ENCODE measurements at regions not wholly inside any gene's neighbourhood (a gene's known extent, or its start where the extent isn't known, plus 50 kb on each side); places are given as distances from the start of the nearest gene placed in this dataset.

DNA sequence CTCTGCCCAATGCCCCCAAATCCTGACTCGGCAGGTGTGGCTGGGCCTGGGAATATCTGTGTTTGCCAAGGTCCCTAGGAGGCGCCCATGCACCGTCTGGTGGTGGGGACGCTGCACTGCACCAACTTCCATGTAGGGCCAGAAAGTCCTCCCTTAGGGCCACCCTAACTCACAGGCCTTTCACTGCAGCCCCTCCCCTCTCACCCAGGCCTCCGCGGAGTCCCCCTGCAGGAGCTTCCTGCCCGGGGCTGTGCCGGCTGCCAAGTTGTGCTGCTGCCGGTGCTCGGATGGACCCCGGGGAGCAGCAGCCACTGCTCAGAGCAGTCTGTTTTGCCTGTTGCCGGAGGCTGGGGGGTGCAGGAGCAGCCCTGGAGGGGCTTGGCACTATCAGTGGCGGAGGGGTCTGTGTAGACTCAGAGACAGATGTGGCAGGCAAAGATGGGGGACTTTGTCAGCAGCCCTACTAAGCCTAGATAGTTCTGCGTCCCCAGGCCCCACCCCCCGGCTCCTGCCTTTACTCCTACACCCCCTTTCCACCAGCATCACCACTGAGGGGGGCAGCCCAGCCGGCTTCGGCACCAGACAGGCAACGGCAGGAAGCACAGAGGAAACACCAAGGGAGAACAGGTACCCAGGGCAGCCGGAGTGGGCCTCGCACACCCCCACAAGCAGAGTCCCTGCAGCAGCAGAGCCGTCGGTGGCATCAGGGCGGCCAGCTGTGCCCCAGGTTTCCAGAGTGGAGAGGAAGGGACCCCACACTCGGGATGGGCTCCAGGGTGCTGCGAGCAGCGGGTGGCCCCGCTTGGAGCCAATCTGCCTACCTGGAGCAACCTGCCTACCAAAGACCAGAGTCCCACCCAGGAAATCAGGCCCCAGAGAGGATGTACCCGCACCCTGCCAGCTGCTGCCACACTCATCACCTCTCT lies 124.3 kb downstream of the TRIM29 start:
- DNase-seq (ENCODE audit: low read depth): peak; percentile 5

DNA sequence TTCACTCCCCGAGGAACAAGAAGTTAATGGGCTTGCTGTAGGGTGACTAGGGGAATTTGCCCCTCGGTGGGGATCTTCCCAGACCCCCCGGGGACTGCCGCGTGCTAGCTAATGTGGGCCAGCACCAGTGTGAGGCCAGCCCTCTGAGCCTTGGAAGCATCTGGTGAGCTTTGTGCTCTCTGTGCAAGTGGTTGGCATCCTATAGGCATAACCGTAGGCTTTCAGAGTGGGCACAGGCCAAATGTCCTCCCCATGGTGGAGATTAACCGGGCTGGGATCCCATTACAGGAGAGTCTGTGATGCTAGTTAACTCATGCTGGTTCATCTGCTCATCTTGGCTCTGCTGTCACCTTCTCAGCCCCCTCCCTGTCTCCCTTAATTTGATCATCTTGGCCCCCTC lies 125.7 kb downstream of the TRIM29 start:
- DNase-seq (ENCODE audit: low read depth): no peak

- no peak for DNase-seq (ENCODE audit: low read depth)
Measured at GRCh38 chr11:120011836-120012235, 126.1 kb downstream of the TRIM29 start.

DNA sequence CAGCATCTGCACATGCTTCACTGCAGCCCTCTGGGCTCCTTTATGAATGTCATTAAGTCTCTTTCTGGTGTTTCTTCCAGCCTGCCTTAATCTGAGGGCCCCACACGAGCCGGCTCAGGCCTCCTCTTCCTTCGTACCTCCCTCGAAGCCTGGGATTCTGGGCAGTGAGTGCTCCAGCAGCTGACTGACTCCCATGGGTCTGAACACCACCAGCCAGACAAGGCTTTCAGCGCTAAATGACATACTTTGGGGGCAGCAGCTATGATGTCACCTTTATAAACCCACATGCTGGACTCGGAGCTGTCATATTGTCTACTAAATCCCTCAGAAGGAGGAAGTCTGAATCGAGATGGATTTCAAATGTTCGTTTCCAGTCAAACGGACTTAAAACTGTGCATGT lies 127.1 kb downstream of the TRIM29 start:
- no peak for DNase-seq (ENCODE audit: low read depth)

DNA sequence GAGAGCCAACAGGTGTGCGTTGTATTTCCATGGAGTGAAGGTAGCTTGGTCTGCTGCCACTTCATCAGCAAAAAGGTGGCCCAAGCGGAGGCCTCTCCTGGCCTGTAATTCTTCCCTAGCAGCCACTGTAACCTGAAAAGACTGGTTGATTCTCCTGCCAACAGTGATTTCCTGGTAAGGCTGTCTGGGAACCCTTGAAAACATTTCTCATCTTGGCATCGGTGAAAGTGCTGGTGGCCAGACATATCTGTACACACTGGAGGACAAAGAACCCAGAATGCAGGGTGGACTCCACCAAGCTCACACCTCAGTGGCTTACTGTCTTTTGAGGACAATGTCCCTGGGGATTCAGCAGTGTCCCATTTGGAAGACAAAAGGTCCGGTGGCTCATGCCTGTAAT lies 128.0 kb downstream of the TRIM29 start:
- DNase-seq (ENCODE audit: low read depth): no peak

GRCh38 chr11:120007144-120007543 lies 130.8 kb downstream of the TRIM29 start:
- DNase-seq (ENCODE audit: low read depth): no peak

- no peak for DNase-seq (ENCODE audit: low read depth)
Measured at GRCh38 chr11:120004723-120005122, 133.2 kb downstream of the TRIM29 start.

- DNase-seq (ENCODE audit: low read depth): no peak
Measured at GRCh38 chr11:120001178-120002090, 136.5 kb downstream of the TRIM29 start.

DNA sequence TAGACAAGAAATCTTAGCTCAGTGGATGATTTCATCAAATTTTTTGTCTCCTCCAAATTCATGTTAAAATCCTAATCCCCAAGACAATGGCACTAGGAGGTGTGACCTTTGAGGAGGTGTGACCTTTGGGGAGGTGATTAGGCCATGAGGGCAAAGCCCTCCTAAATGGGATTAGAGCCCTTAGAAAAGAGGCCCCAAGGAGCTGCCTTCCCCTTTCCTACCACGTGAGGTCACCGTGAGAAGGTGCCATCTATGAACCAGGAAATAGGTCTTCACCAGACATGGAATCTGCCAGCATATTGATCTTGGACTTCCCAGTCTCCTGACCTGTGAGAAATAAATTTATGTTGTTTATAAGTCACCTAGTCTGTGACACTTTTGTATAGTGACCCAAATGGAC lies 138.7 kb downstream of the TRIM29 start:
- no peak for DNase-seq (ENCODE audit: low read depth)

DNA sequence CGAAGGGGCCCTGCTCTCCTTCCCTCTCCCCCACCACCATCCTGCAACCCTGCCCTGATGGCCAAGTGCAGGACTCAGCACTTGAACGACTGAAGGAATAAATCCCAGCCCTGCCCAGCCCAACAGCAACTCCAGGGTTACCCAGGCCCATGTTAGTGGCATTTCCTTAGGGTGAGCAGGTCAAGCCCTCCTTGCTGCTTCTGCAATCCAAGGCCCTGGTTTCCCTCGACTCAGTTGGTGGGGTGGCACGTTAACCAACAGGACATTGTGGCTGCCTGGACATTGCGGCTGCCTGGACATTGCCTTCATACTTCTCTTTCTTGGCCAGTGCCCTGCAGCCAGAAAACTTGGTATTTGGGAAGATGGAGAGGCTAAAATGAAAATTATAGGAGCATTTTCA lies 141.4 kb downstream of the TRIM29 start:
- DNase-seq (ENCODE audit: low read depth): no peak

DNA sequence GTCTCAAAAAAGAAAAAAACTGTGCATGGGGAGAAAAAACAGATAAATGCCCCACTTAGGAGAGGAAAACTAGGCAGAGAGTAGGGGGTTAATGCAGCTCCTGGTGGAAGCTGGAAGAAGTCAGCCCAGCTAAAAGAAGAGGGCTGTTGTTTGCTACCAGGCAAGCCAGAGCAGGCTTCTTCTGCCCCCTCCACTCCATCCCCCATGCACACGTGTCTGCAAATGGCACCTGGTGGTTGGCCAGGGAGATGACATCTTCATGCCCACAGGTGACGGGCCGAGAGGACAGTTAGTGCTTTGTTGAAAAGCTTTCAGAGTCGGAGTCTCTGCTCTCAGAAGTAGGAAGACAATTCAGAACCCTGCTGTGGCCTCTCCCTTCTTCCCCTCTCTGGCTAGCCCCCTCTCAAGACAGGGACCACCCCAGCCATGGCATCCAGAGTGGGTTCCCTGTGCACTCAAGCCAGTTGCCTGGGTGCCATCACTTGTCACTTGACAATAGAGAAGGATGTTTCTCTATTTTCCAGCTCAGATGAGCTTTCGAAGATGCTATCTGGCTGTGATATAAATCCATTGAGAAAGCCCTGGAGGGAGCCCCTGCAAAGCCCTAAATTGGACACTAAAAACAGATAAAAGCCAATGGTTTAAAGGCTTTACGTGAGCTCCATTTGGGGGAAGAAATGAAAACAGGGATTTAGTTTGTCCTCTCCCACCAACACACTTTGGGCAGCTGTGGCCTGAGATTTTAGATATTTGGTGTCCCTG lies 142.0 kb downstream of the TRIM29 start:
- no peak for DNase-seq (ENCODE audit: low read depth)

GRCh38 chr11:119993722-119994121 lies 144.2 kb downstream of the TRIM29 start:
- DNase-seq (ENCODE audit: low read depth): no peak

GRCh38 chr11:119992171-119993051 lies 145.5 kb downstream of the TRIM29 start:
- no peak for DNase-seq (ENCODE audit: low read depth)

DNA sequence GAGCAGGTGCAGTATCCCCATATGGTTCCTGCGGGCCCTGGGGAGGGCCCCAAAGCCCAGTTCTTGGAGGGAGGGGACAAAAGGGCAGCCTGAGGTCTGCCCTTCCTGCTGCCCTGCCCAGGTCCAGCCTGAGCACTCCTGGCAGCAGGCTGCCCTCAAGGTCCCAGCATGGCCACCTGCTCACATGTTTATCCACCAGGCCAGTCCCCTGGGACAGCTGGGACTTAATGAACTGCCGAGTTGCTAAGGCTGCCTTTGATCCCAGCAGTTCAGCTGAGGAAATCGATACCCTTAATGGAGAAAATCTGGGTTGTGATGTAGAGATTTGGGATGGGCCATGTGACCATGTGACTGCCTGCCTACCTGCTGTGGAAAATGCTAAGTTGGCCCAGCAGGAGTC lies 146.2 kb downstream of the TRIM29 start:
- no peak for DNase-seq (ENCODE audit: low read depth)

GRCh38 chr11:119991022-119991404 lies 146.9 kb downstream of the TRIM29 start:
- DNase-seq (ENCODE audit: low read depth): no peak

- DNase-seq (ENCODE audit: low read depth): no peak
Measured at GRCh38 chr11:119990309-119991021, 147.4 kb downstream of the TRIM29 start.

DNA sequence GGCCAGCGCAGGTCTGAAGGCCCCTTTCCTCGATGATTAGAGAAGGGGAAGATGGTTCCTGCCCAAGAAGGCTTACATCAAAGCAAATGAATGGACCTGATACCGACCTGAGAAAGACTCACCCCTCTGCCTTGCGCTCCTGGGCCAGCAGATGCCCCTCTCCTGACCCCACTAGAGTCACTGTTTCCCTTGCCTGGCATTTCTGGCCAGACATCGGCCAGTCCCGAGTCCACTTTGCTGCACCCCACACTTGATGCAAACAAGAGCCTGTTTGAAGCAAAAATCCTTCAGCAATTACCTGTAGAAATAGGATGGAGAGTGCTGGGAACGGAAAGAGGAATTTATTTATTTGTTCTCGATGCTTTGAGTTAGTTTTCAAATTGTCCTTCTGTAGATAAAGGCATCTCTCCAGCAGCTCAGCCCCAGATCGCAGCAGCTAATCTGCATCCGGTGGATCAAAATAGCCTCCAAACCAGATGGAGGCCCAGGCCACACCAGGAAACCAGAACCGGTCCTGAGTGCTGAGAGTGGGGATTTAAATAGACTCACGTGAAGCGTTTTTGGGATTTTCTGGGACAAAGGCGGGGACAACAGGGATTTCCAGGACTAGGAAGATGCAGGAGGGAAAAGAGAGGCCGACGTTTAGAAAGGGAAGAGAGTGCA lies 148.6 kb downstream of the TRIM29 start:
- DNase-seq (ENCODE audit: low read depth): no peak

- no peak for DNase-seq (ENCODE audit: low read depth)
Measured at GRCh38 chr11:119985551-119985950, 152.4 kb downstream of the TRIM29 start.

- no peak for DNase-seq (ENCODE audit: low read depth)
Measured at GRCh38 chr11:119983816-119984215, 154.1 kb downstream of the TRIM29 start.

DNA sequence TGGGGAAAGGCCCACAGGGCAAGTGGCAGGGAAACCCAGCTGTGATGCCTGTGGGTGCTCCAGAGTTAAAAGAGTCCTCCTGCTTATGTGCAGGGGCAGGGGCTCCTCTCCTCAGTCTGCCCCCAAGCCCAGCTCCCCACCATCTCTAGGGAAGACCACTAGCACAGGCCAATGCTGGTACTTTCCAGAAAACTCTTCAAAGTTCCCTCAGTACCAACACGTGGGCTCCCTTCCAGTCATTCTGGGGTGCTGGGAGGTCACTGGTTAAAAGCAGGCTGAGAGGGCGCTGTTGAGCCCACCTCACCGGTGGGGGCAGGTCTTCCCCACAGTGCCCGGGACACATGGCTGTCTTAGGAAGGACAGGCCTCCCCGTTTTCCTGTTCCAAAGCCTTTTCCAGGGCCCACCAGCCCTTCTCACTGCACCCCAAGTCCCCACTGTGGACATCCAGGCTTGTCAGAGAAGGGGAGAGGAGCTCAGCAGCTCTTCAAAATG lies 154.6 kb downstream of the TRIM29 start:
- DNase-seq (ENCODE audit: low read depth): no peak

Measured in non-pigmented ciliary epithelial cell (primary cell).